ENCODE measurements at regions not wholly inside any gene's neighbourhood (a gene's known extent, or its start where the extent isn't known, plus 50 kb on each side); places are given as distances from the start of the nearest gene placed in this dataset.

- H3K4me3 ChIP-seq: no peak overlapping the region
- H3K9me3 ChIP-seq: no peaks in the 10 kb centered on the region
- no peak overlapping the region for H3K27ac ChIP-seq
- TF ChIP-seq POLR2A (IDR thresholded peaks at IDR 0.05) (no peak), EP300 (IDR thresholded peaks at IDR 0.05) (no peak), POLR2AphosphoS5 (IDR thresholded peaks at IDR 0.05) (no peak)
- TF ChIP-seq, protein P1, sequence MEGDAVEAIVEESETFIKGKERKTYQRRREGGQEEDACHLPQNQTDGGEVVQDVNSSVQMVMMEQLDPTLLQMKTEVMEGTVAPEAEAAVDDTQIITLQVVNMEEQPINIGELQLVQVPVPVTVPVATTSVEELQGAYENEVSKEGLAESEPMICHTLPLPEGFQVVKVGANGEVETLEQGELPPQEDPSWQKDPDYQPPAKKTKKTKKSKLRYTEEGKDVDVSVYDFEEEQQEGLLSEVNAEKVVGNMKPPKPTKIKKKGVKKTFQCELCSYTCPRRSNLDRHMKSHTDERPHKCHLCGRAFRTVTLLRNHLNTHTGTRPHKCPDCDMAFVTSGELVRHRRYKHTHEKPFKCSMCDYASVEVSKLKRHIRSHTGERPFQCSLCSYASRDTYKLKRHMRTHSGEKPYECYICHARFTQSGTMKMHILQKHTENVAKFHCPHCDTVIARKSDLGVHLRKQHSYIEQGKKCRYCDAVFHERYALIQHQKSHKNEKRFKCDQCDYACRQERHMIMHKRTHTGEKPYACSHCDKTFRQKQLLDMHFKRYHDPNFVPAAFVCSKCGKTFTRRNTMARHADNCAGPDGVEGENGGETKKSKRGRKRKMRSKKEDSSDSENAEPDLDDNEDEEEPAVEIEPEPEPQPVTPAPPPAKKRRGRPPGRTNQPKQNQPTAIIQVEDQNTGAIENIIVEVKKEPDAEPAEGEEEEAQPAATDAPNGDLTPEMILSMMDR (IDR thresholded peaks at IDR 0.05): no peak
- H3K4me1 ChIP-seq: no peaks in the 10 kb centered on the region
- WGBS, 2 donors (ENCODE audit: low coverage in 1 of 2): 86 to 100% methylated on average over 1 of the region's 1 CpG
- no peaks in the 10 kb centered on the region for H3K36me3 ChIP-seq
- no peaks in the 10 kb centered on the region for H3K27me3 ChIP-seq
- ATAC-seq: no peak
Measured at GRCh38 chr2:48120759-48121242, 193.7 kb upstream of the FOXN2 start.

- H3K9me3 ChIP-seq: no peaks in the 10 kb centered on the region
- ATAC-seq: no peak
- H3K4me3 ChIP-seq: no peak overlapping the region
- WGBS, 2 donors (ENCODE audit: low coverage in 1 of 2): 95% methylated on average over 4 of the region's 4 CpGs
- TF ChIP-seq, protein P1 (IDR thresholded peaks at IDR 0.05): no peak
- TF ChIP-seq EP300 (IDR thresholded peaks at IDR 0.05): no peak
- H3K4me1 ChIP-seq: no peaks in the 10 kb centered on the region
- H3K27ac ChIP-seq: no peak overlapping the region
- H3K36me3 ChIP-seq: no peaks in the 10 kb centered on the region
- no peaks in the 10 kb centered on the region for H3K27me3 ChIP-seq
Measured at GRCh38 chr2:48122166-48122565, 192.3 kb upstream of the FOXN2 start.

GRCh38 chr2:48124592-48124991 lies 189.9 kb upstream of the FOXN2 start:
- no peak for TF ChIP-seq POLR2AphosphoS5 (IDR thresholded peaks at IDR 0.05)
- no peak for TF ChIP-seq EP300 (IDR thresholded peaks at IDR 0.05)
- TF ChIP-seq POLR2A (IDR thresholded peaks at IDR 0.05): no peak
- TF ChIP-seq, protein P1 (IDR thresholded peaks at IDR 0.05): no peak
- no peaks in the 10 kb centered on the region for H3K9me3 ChIP-seq
- no peak overlapping the region for H3K4me3 ChIP-seq
- ATAC-seq: no peak
- WGBS, 2 donors (ENCODE audit: low coverage in 1 of 2): no CpG with 5 or more reads among the region's 1 CpG
- no peaks in the 10 kb centered on the region for H3K36me3 ChIP-seq
- H3K27me3 ChIP-seq: no peaks in the 10 kb centered on the region
- no peaks in the 10 kb centered on the region for H3K4me1 ChIP-seq
- no peak overlapping the region for H3K27ac ChIP-seq

- ATAC-seq: peak; percentile 53
- TF ChIP-seq POLR2AphosphoS5 (IDR thresholded peaks at IDR 0.05) (no peak), POLR2A (IDR thresholded peaks at IDR 0.05) (no peak), EP300 (IDR thresholded peaks at IDR 0.05) (no peak)
- TF ChIP-seq, protein P1 (IDR thresholded peaks at IDR 0.05): no peak
- no peaks in the 10 kb centered on the region for H3K27me3 ChIP-seq
- peaks cover 0 to 3% (median 0%) of the 10 kb centered on the region in 3 donors for H3K4me1 ChIP-seq
- no peak overlapping the region for H3K4me3 ChIP-seq
- 57 to 60% methylated on average over 1 to 3 of the region's 3 CpGs for WGBS, 2 donors (ENCODE audit: low coverage in 1 of 2)
- H3K27ac ChIP-seq: no peak overlapping the region
- H3K9me3 ChIP-seq: no peaks in the 10 kb centered on the region
- no peaks in the 10 kb centered on the region for H3K36me3 ChIP-seq
Measured at GRCh38 chr2:48126162-48126561, 188.3 kb upstream of the FOXN2 start.

- WGBS, 2 donors (ENCODE audit: low coverage in 1 of 2): 58 to 85% methylated on average over 3 to 4 of the region's 4 CpGs
- H3K4me1 ChIP-seq: peaks cover 0 to 16% (median 5%) of the 10 kb centered on the region in 3 donors
- TF ChIP-seq POLR2AphosphoS5 (IDR thresholded peaks at IDR 0.05): no peak
- TF ChIP-seq, protein P1 (IDR thresholded peaks at IDR 0.05): no peak
- no peak for TF ChIP-seq POLR2A (IDR thresholded peaks at IDR 0.05)
- no peak for TF ChIP-seq EP300 (IDR thresholded peaks at IDR 0.05)
- H3K27me3 ChIP-seq: no peaks in the 10 kb centered on the region
- no peaks in the 10 kb centered on the region for H3K9me3 ChIP-seq
- ATAC-seq: no peak
- H3K4me3 ChIP-seq: no peak overlapping the region
- no peaks in the 10 kb centered on the region for H3K36me3 ChIP-seq
- H3K27ac ChIP-seq: no peak overlapping the region
Measured at GRCh38 chr2:48127612-48128191, 186.8 kb upstream of the FOXN2 start.
